ENCODE measurements at regions not wholly inside any gene's neighbourhood (a gene's known extent, or its start where the extent isn't known, plus 50 kb on each side); places are given as distances from the start of the nearest gene placed in this dataset.

DNA sequence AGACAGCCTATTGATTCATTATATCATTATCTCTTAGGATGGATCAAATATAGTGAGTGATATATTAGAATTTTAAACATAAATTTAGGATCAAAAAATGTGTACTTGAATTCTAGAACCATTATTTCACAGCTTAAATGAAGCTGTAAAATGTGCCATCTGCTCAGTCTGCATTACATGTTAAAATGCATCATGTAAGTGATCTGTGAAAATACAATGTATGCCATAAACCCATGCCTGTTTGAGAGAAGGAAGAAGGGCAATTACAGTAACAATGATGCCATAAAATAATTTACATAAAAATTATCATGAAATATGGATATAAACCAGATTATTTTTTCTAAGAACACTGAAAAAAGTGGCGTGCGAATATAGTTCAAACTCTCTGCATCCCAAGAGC lies 1066.0 kb upstream of the ADGRL4 start:
- H3K4me1 ChIP-seq (ENCODE audit: control insufficient read depth, insufficient read depth, low read length) = no peaks in the 10 kb centered on the region
- H3K27ac ChIP-seq (ENCODE audit: insufficient read depth, low read depth, low read length, poor library complexity, severe bottlenecking) = no peak overlapping the region
- H3K4me3 ChIP-seq (ENCODE audit: insufficient read depth, low read depth, low read length) = no peak overlapping the region
- H3K27me3 ChIP-seq (ENCODE audit: control insufficient read depth, insufficient read depth, low read length, poor library complexity, severe bottlenecking) = no peaks in the 10 kb centered on the region
- H3K36me3 ChIP-seq (ENCODE audit: control insufficient read depth, insufficient read depth, low read length) = no peaks in the 10 kb centered on the region
- H3K9me3 ChIP-seq (ENCODE audit: control insufficient read depth, low read length) = no peaks in the 10 kb centered on the region
- WGBS, 2 experiments = 93% methylated on average over 2 of the region's 2 CpGs; no CpG with 5 or more reads in 1 of the 2 experiments

GRCh38 chr1:80066060-80066459 lies 1059.5 kb upstream of the ADGRL4 start:
- no peaks in the 10 kb centered on the region for H3K27me3 ChIP-seq (ENCODE audit: control insufficient read depth, insufficient read depth, low read length, poor library complexity, severe bottlenecking)
- no peaks in the 10 kb centered on the region for H3K36me3 ChIP-seq (ENCODE audit: control insufficient read depth, insufficient read depth, low read length)
- H3K9me3 ChIP-seq (ENCODE audit: control insufficient read depth, low read length) = no peaks in the 10 kb centered on the region
- H3K4me3 ChIP-seq (ENCODE audit: insufficient read depth, low read depth, low read length) = no peak overlapping the region
- 83 to 86% methylated on average over 2 of the region's 2 CpGs for WGBS, 2 experiments
- H3K4me1 ChIP-seq (ENCODE audit: control insufficient read depth, insufficient read depth, low read length) = no peaks in the 10 kb centered on the region
- H3K27ac ChIP-seq (ENCODE audit: insufficient read depth, low read depth, low read length, poor library complexity, severe bottlenecking) = no peak overlapping the region

DNA sequence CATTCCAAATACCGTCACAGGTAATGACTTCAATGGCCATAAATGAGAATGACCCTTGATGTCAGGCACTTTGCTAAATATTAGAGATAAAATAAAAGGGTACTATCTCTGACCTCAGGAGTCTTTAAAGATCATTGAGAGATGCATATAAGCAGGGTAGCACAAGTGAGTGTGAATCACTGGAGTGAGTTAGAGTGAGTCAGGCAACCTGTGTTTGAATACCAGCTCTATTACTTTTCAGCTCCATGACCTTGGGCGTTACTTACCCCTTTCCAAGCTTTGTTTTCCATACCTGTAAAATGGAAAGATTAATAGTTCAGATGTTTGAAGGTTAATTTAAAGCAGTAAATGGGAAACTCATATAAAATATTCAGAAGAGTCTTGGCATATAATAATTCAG lies 1058.0 kb upstream of the ADGRL4 start:
- no peak overlapping the region for H3K4me3 ChIP-seq (ENCODE audit: insufficient read depth, low read depth, low read length)
- H3K27me3 ChIP-seq (ENCODE audit: control insufficient read depth, insufficient read depth, low read length, poor library complexity, severe bottlenecking) = no peaks in the 10 kb centered on the region
- H3K27ac ChIP-seq (ENCODE audit: insufficient read depth, low read depth, low read length, poor library complexity, severe bottlenecking) = no peak overlapping the region
- 80 to 81% methylated on average over 2 of the region's 2 CpGs for WGBS, 2 experiments
- H3K9me3 ChIP-seq (ENCODE audit: control insufficient read depth, low read length) = no peaks in the 10 kb centered on the region
- H3K4me1 ChIP-seq (ENCODE audit: control insufficient read depth, insufficient read depth, low read length) = no peaks in the 10 kb centered on the region
- H3K36me3 ChIP-seq (ENCODE audit: control insufficient read depth, insufficient read depth, low read length) = no peaks in the 10 kb centered on the region

- no peak overlapping the region for H3K4me3 ChIP-seq (ENCODE audit: insufficient read depth, low read depth, low read length)
- 90 to 93% methylated on average over 4 of the region's 4 CpGs for WGBS, 2 experiments
Observed at GRCh38 chr1:80059940-80060339, 1053.4 kb upstream of the ADGRL4 start.

GRCh38 chr1:80056179-80056578 lies 1049.6 kb upstream of the ADGRL4 start:
- H3K9me3 ChIP-seq (ENCODE audit: control insufficient read depth, low read length) = no peaks in the 10 kb centered on the region
- no peaks in the 10 kb centered on the region for H3K27me3 ChIP-seq (ENCODE audit: control insufficient read depth, insufficient read depth, low read length, poor library complexity, severe bottlenecking)
- no peak overlapping the region for H3K27ac ChIP-seq (ENCODE audit: insufficient read depth, low read depth, low read length, poor library complexity, severe bottlenecking)
- H3K4me1 ChIP-seq (ENCODE audit: control insufficient read depth, insufficient read depth, low read length) = no peaks in the 10 kb centered on the region
- no peaks in the 10 kb centered on the region for H3K36me3 ChIP-seq (ENCODE audit: control insufficient read depth, insufficient read depth, low read length)
- no peak overlapping the region for H3K4me3 ChIP-seq (ENCODE audit: insufficient read depth, low read depth, low read length)

More at GRCh38 chr1:80059940-80060339, 1053.4 kb upstream of the ADGRL4 start:
- H3K9me3 ChIP-seq (ENCODE audit: control insufficient read depth, low read length) = no peaks in the 10 kb centered on the region
- no peaks in the 10 kb centered on the region for H3K27me3 ChIP-seq (ENCODE audit: control insufficient read depth, insufficient read depth, low read length, poor library complexity, severe bottlenecking)
- no peaks in the 10 kb centered on the region for H3K4me1 ChIP-seq (ENCODE audit: control insufficient read depth, insufficient read depth, low read length)
- H3K27ac ChIP-seq (ENCODE audit: insufficient read depth, low read depth, low read length, poor library complexity, severe bottlenecking) = no peak overlapping the region
- H3K36me3 ChIP-seq (ENCODE audit: control insufficient read depth, insufficient read depth, low read length) = no peaks in the 10 kb centered on the region

DNA sequence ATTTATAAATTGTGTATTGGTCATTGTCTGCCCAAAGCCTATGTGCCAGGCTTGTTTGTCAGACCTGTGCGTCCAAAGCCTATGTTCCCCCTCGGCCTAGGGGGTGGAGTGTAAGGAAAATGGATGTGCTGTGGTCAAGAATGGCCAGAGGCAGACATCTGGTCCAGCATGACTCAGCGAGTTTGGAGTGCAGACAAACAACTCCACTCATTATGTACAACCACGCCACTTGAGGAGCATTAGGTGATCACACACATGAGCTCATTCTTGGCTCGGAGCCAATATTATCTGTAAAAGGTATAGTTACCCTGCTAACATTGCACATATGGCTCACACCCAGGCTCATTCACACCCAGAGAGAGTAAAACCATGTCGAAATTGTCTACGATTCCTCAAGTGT lies 1047.6 kb upstream of the ADGRL4 start:
- Histone ChIP-seq H3K4me1 (ENCODE audit: control insufficient read depth, insufficient read depth, low read length) (no peaks in the 10 kb centered on the region), H3K27me3 (ENCODE audit: control insufficient read depth, insufficient read depth, low read length, poor library complexity, severe bottlenecking) (no peaks in the 10 kb centered on the region), H3K27ac (ENCODE audit: insufficient read depth, low read depth, low read length, poor library complexity, severe bottlenecking) (no peak overlapping the region), H3K4me3 (ENCODE audit: insufficient read depth, low read depth, low read length) (no peak overlapping the region), H3K36me3 (ENCODE audit: control insufficient read depth, insufficient read depth, low read length) (no peaks in the 10 kb centered on the region), H3K9me3 (ENCODE audit: control insufficient read depth, low read length) (no peaks in the 10 kb centered on the region)
- WGBS, 2 experiments = 93 to 94% methylated on average over 7 of the region's 7 CpGs

DNA sequence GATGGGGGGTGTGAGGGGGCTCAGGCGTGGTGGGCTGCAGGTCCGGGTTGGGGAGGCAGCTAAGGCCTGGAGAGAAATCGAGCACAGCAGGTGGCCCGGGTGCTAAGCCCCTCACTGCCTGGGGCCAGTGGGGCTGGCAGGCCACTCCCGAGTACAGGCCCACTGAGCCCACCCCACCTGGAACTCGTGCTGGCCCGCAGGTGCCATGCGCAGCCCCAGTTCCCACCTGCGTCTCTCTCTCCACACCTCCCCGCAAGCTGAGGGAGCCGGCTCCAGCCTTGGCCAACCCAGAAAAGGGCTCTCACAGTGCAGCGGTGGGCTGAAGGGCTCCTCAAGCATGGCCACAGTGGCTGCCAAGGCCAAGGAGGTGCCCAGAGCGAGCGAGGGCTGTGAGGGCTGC lies 1047.1 kb upstream of the ADGRL4 start:
- Histone ChIP-seq H3K9me3 (ENCODE audit: control insufficient read depth, low read length) (no peaks in the 10 kb centered on the region), H3K27me3 (ENCODE audit: control insufficient read depth, insufficient read depth, low read length, poor library complexity, severe bottlenecking) (no peaks in the 10 kb centered on the region), H3K27ac (ENCODE audit: insufficient read depth, low read depth, low read length, poor library complexity, severe bottlenecking) (no peak overlapping the region), H3K36me3 (ENCODE audit: control insufficient read depth, insufficient read depth, low read length) (no peaks in the 10 kb centered on the region), H3K4me1 (ENCODE audit: control insufficient read depth, insufficient read depth, low read length) (no peaks in the 10 kb centered on the region), H3K4me3 (ENCODE audit: insufficient read depth, low read depth, low read length) (no peak overlapping the region)
- 93 to 94% methylated on average over 14 of the region's 14 CpGs for WGBS, 2 experiments

- H3K27ac ChIP-seq (ENCODE audit: insufficient read depth, low read depth, low read length, poor library complexity, severe bottlenecking) = no peak overlapping the region
- 96% methylated on average over 14 of the region's 14 CpGs for whole genome bisulfite sequencing, 2 experiments
Observed at GRCh38 chr1:80050523-80050922, 1044.0 kb upstream of the ADGRL4 start.

DNA sequence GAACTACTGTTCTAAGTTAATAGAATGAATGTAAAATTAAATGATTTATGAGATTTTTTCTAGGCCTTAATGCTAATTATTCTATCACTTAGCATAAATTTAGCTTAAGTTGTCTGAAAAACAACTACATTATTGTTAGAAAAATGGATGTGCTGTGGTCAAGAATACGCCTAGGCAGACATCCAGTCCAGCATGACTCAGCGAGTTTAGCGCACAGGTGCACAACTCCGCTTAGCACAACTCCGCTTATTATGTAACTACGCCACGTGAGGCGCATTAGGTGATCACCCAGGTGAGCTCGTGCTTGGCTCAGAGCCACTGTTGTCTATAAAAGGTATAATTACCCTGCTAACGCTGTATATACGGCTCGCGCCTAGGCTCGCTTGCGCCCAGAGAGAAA lies 1043.6 kb upstream of the ADGRL4 start:
- Histone ChIP-seq H3K4me1 (ENCODE audit: control insufficient read depth, insufficient read depth, low read length) (no peaks in the 10 kb centered on the region), H3K9me3 (ENCODE audit: control insufficient read depth, low read length) (no peaks in the 10 kb centered on the region), H3K27me3 (ENCODE audit: control insufficient read depth, insufficient read depth, low read length, poor library complexity, severe bottlenecking) (no peaks in the 10 kb centered on the region), H3K27ac (ENCODE audit: insufficient read depth, low read depth, low read length, poor library complexity, severe bottlenecking) (no peak overlapping the region), H3K4me3 (ENCODE audit: insufficient read depth, low read depth, low read length) (no peak overlapping the region), H3K36me3 (ENCODE audit: control insufficient read depth, insufficient read depth, low read length) (no peaks in the 10 kb centered on the region)
- 97% methylated on average over 15 of the region's 15 CpGs for WGBS, 2 experiments

More at GRCh38 chr1:80050523-80050922, 1044.0 kb upstream of the ADGRL4 start:
- Histone ChIP-seq H3K36me3 (ENCODE audit: control insufficient read depth, insufficient read depth, low read length) (no peaks in the 10 kb centered on the region), H3K9me3 (ENCODE audit: control insufficient read depth, low read length) (no peaks in the 10 kb centered on the region), H3K27me3 (ENCODE audit: control insufficient read depth, insufficient read depth, low read length, poor library complexity, severe bottlenecking) (no peaks in the 10 kb centered on the region), H3K4me3 (ENCODE audit: insufficient read depth, low read depth, low read length) (no peak overlapping the region), H3K4me1 (ENCODE audit: control insufficient read depth, insufficient read depth, low read length) (no peaks in the 10 kb centered on the region)

DNA sequence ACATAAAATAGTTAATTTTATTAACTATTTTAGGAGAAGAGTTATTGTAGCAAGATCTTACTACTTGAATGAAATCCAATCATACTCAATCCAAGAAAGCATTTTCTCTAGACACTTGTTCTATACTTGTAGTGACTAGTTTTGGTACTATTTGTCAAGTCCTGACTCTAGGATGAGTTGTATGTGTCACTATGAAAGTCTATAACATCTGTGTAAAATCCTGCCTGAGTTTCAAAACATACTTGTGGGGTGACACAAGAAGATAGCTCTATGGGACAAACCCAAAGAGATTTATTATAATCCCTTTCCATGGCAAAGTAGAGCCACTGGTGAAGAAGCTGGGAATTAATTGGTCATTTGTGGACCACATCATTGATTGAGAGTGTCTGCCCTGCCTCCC lies 1042.2 kb upstream of the ADGRL4 start:
- Histone ChIP-seq H3K9me3 (ENCODE audit: control insufficient read depth, low read length) (no peaks in the 10 kb centered on the region), H3K4me3 (ENCODE audit: insufficient read depth, low read depth, low read length) (no peak overlapping the region), H3K27me3 (ENCODE audit: control insufficient read depth, insufficient read depth, low read length, poor library complexity, severe bottlenecking) (no peaks in the 10 kb centered on the region), H3K36me3 (ENCODE audit: control insufficient read depth, insufficient read depth, low read length) (no peaks in the 10 kb centered on the region), H3K27ac (ENCODE audit: insufficient read depth, low read depth, low read length, poor library complexity, severe bottlenecking) (no peak overlapping the region), H3K4me1 (ENCODE audit: control insufficient read depth, insufficient read depth, low read length) (no peaks in the 10 kb centered on the region)

- H3K27ac ChIP-seq (ENCODE audit: insufficient read depth, low read depth, low read length, poor library complexity, severe bottlenecking) = no peak overlapping the region
- no peaks in the 10 kb centered on the region for H3K27me3 ChIP-seq (ENCODE audit: control insufficient read depth, insufficient read depth, low read length, poor library complexity, severe bottlenecking)
- H3K9me3 ChIP-seq (ENCODE audit: control insufficient read depth, low read length) = no peaks in the 10 kb centered on the region
- H3K4me1 ChIP-seq (ENCODE audit: control insufficient read depth, insufficient read depth, low read length) = no peaks in the 10 kb centered on the region
- H3K36me3 ChIP-seq (ENCODE audit: control insufficient read depth, insufficient read depth, low read length) = no peaks in the 10 kb centered on the region
- WGBS, 2 experiments = 92 to 95% methylated on average over 2 of the region's 2 CpGs
- no peak overlapping the region for H3K4me3 ChIP-seq (ENCODE audit: insufficient read depth, low read depth, low read length)
Observed at GRCh38 chr1:80047791-80048190, 1041.3 kb upstream of the ADGRL4 start.
